Cardiac fibroblast (primary cell): ENCODE measurements at regions not wholly inside any gene's neighbourhood (a gene's known extent, or its start where the extent isn't known, plus 50 kb on each side); places are given as distances from the start of the nearest gene placed in this dataset.

Experiments used
- DNase-seq, 2 donors: peaks; one replicate each; pipeline versions ENCODE4 v3.0.0 to v3.0.0-alpha.2; 2010; ENCODE audit warnings: low read depth in 2 of 2
- H3K4me3 ChIP-seq, 2 donors: replicated peaks in 1 of 2; 1 replicate in 1 of 2; 2 replicates in 1 of 2; pipeline ENCODE4 v1.5.1; 2011; ENCODE audit warnings: low read depth in 2 of 2, low read length in 2 of 2, mild to moderate bottlenecking in 2 of 2, moderate library complexity in 1 of 2
- TF ChIP-seq, protein P1 (sequence below): IDR thresholded peaks from one replicate; pipeline ENCODE4 v1.5.1; 2011; ENCODE audit warnings: low read depth, mild to moderate bottlenecking, low read length, inconsistent platforms

DNA sequence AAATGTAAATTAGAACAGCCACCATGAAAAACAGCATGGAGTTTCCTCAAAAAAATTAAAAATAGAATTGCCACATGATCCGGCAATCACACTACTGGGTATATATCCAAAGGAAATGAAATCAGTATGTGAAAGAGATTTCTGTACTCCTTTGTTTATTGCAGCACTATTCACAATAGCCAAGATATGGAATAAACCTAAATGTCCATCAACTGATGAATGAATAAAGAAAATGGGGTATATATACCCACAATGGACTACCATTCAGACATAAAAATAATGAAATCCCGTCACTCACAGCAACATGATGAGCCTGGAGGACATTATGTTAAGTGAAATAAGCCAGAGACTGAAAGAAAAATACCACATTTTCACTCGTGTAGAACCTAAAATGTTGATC is 296.9 kb downstream of the RAP2B start:
- DNase-seq: no peak
- H3K4me3 ChIP-seq: no peak overlapping the region
- TF ChIP-seq, protein P1, sequence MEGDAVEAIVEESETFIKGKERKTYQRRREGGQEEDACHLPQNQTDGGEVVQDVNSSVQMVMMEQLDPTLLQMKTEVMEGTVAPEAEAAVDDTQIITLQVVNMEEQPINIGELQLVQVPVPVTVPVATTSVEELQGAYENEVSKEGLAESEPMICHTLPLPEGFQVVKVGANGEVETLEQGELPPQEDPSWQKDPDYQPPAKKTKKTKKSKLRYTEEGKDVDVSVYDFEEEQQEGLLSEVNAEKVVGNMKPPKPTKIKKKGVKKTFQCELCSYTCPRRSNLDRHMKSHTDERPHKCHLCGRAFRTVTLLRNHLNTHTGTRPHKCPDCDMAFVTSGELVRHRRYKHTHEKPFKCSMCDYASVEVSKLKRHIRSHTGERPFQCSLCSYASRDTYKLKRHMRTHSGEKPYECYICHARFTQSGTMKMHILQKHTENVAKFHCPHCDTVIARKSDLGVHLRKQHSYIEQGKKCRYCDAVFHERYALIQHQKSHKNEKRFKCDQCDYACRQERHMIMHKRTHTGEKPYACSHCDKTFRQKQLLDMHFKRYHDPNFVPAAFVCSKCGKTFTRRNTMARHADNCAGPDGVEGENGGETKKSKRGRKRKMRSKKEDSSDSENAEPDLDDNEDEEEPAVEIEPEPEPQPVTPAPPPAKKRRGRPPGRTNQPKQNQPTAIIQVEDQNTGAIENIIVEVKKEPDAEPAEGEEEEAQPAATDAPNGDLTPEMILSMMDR: no peak

DNA sequence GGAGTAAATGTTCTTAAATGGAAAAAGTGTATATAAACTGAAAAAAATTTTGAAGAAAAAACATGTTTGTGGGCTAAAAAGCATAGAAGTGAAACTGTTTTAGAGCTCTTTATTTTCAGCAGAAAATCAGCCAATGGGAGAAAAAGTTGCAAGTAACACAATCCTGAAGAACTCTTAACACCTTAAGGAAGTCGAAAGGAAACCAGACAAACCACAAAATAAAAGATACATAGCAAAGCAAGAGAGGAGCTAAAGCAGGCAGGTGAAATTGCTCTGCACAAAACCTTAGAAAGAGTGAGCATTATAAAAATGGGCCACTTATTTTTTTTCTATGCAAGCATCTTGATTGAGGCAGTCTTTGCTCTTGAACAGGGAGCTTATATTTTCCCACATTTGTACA is 300.5 kb downstream of the RAP2B start:
- no peak overlapping the region for H3K4me3 ChIP-seq
- TF ChIP-seq, protein P1: no peak
- DNase-seq: no peak

DNA sequence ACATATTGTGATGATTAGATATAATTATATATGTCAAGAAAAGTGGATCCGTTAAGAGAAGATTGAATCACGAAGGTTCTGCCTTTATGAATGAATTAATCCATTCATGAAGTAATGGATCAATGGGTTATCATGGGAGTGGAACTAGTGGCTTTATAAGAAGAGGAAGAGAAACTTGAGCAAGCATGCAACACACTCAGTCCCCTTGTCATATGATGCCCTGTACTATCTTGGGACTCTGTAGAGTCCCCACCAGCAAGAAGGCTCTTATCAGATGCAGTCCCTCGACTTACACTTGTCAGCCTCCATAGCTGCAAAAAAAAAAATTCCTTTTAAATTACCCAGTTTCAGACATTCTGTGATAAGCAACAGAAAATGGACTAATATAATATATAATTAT is 301.9 kb downstream of the RAP2B start:
- no peak for DNase-seq
- TF ChIP-seq, protein P1: no peak
- no peak overlapping the region for H3K4me3 ChIP-seq

DNA sequence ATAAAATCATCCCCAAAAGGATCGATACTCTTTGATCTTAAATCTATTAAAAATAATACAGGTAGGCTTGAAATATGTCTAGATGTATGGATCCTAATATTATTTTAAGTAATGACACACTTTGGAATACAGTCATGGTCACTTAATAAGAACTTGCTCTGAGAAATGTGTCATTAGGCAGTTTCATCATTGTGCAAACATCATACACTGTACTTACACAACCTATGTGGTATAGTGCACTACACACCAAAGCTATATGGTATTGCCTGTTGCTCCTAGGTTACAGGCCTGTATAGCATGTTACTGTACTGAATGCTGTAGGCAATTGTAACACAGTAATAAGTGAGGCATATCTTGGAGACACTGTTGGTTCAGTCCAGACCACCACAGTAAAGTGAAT is 307.1 kb downstream of the RAP2B start:
- H3K4me3 ChIP-seq: no peak overlapping the region
- no peak for DNase-seq
- TF ChIP-seq, protein P1: no peak

DNA sequence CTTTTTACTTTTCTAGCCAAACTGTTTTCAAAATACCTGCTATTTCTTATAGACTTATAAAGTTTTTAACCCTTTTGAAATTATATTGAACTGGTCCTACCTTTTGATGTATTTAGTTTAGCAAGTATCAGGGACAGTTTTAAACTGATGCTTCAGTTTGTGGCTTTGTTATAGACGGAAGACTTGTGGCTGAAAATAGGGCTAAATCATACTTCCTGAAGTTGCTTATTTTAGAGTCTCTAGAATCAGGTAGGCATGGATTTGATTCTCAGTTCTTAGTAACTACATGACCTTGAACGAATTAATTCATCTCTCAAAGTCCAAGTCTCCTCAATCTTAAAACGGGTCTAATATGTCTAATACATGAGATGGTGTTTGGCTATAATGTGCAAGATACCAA is 322.8 kb downstream of the RAP2B start:
- TF ChIP-seq, protein P1: no peak

DNA sequence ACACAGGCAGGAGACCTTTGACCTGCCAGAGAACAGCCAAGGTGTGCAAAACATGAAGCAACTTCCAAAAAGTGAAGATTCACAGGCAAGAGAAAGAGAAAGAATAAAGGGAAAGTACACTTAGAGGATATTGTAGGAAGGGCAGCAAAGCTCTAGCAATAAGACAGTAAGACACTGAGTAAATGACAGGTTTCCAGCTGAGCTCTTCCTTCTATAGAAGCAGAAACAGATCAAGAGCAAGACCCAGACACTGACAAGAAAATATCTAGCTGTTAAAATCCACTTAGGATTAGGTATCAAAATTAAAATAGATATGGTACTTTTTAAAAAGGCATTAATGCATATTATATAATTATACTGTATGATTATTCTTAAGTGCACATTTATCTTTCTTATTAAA is 333.4 kb downstream of the RAP2B start:
- TF ChIP-seq, protein P1: no peak
- H3K4me3 ChIP-seq: no peak overlapping the region
- DNase-seq: no peak

More for the DNA sequence above, 322.8 kb downstream of the RAP2B start:
- no peak for DNase-seq
- H3K4me3 ChIP-seq: no peak overlapping the region

DNA sequence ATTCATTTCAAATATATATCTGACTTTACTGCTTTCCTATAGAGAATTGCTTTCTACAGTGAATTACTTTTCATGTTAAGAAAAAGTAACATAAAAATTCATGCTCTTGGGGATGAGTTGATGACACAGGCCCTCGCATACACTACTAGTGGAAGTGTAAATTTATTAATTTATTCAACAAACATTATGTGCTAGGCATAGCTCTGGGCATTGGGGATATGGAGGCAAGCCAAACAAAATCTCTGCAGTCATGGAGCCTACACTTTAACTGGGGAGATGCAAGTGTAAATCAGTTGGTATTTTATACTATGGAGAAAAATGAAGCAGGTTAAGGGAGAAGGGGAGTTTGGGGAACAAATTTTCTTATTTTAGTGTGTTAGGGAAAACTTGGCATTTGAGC is 340.7 kb downstream of the RAP2B start:
- TF ChIP-seq, protein P1: no peak
- DNase-seq: no peak
- no peak overlapping the region for H3K4me3 ChIP-seq
